Stimulated activated CD8-positive, alpha-beta memory T cell treated with anti-CD3 and anti-CD28 coated beads, Interleukin-15, amount 100 ng/mL, for 1 hour (primary cell): ENCODE measurements at regions not wholly inside any gene's neighbourhood (a gene's known extent, or its start where the extent isn't known, plus 50 kb on each side); places are given as distances from the start of the nearest gene placed in this dataset.

ENCODE experiments used
- DNase-seq: peaks from one replicate; pipeline ENCODE4 v3.0.0-alpha.2; 2020; ENCODE audit warnings: low read depth

DNA sequence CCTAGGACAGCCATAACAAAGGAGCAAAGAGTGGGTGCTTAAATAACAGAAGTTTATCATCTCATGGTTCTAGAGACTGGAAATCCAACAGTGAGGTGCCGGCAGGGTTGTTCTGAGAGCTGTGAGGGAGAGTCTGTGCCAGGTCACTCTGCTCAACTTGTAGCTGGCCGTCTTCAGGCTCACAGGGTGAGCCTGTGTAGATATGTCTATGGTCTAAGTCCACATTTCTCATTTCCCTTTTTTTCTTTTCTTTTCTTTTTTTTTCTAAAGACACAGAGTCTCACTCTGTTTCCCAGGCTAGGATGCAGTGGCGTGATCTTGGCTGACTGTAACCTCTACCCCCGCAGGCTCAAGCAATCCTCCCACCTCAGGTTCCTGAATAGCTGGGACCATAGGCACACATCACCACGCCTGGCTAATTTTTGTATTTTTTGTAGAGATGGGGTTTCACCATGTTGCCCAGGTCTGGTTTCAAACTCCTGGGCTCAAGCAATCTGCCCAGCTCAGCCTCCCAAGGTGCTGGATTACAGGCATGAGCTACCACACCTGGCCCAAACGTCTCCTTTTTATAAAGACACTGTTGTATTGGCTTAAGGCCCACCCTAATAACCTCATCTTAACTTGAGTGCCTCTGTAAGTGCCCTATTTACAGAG, 142.2 kb downstream of the SP3 start:
- no peak for DNase-seq

DNA sequence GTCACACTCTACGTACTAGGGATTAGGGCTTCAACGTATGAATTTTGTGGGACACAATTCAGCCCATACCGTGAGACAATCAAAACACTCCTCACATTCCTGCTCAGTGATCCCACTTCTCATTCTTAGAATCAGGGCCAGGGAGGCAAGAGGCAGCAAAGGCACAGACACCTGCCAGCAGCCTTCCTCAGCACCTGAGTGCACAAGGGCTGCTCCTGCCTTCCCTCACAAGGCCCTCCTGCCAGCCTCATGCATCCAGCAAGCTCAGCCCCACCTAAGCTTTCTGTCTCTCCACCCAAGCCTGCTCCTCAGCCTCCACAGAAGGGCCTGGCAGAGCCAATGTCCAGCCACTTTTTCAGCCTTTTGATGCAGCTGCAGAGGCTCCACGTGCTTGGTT, 141.6 kb downstream of the SP3 start:
- no peak for DNase-seq

DNA sequence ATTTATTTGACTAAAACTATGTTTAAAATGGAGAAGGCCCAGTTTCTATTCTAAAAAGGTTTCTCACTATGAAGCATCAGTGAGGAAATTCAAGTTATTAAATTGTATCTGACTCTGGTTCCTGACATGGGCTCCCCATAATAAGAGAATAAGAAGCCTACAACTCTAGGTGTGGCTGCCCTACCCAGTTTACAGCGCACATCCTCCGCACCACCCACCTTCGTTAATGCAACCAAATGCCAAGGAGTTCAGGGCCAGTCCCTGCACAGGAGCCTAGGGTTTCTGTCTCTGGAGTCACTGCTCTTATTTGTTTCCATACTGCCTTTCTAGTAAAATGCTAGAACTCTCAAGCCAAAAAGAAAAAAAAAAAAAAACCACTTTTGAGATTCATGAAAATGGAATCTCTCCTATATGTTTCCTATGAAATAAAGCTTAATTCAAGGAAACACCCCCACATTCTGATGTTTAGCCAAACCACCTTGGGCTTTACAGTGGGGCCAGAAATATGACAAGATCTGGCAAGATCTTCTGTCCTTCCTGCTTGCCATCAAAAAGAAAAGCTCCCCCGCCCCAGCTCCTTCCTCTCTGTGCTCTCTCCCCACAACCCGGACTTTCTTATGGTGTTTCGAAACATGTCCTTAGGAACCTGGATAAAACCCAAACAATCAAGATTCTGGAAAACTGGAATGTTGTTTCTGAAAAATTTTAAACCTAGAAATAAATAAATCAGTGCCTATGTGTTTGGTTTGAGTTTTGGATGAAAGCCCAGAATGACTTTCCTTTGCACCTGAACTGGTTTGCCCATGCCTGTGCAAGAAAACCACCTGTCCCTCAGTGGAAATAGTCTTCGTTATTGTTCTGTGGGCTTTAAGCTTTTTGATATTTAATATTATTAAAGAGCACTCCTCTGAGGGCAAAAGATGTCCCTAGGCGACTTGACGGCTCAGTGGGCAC, 136.7 kb downstream of the SP3 start:
- no peak for DNase-seq

DNA sequence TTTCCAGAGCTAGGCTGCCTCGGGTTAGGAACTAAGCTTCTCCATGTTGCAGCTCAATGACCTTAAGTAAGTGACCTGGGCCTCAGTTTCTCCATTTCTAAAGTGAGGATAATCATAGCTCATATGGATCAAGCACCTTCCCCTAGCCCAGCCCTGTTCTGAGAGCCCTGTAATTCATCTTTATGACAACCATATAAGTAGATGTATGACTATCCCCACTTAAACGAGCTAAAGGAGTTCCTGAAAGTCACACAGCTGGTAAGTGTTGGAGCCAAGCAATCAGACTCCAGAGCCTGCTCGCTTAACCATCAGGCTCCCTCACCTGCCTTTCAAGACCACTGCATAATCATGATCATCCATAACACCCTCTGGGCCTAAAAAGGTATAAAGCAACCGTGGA, 135.4 kb downstream of the SP3 start:
- no peak for DNase-seq

DNA sequence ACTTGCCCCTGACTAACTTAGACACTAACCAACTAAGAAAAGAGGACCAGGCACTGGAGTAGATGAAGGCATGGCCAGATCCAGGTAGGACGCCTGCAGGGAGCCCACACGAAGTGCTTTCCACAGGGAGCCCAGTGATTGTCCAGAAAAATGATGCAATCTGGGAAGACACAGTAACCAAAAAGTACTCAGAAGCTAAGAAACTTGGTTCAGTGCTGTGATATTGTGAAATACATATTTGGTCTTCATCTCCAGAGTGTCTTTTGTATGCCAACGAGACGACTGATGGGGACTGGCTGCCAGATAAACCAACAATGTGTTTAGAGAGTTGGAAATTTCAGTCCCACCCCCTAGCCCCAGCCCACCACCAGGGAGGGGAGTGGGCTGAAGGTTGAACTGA, 135.0 kb downstream of the SP3 start:
- DNase-seq = no peak

DNA sequence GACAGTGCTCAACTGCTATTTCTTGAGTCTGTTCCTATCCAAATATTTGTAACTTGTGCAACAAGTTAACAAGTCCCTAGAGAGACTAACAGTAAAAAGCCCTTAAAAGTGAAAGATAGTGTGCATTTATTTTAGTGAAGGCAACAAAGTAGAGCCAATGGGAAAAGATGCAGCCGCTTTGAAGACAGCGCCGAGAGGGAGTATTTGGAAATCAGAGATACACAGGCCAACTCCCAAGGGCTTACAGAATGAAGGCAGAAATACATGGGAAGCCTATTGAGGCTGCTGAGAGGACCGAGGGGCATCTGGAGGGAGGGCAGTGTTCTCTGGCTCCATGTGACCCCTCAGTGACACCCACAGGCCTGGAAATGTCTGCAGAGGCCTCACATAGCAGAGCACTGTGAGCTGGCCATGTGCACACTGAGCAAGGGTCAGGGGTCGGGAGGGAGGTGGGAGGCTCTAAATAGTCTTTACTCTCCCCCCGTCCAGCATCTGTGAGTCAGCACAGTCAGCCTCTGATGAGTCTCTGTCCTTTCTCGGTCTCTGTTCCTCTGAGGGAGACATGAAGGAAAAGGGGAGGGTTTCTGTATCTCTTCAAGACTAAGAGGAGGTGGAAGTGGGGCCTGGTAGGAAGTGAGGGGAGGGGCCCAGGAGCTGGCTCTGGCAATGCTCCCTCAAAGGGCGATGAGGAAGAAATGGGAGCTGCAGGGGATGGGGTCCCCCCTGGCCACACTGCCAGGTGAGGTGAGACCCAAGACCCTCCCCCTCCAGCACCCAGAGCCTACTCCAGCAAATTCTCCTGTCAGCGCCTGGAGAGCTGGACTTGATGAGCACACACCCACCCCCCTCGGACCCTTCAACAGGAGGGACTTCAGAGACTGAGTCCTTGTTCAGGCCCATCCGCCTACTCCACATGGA, 133.6 kb downstream of the SP3 start:
- DNase-seq = no peak

DNA sequence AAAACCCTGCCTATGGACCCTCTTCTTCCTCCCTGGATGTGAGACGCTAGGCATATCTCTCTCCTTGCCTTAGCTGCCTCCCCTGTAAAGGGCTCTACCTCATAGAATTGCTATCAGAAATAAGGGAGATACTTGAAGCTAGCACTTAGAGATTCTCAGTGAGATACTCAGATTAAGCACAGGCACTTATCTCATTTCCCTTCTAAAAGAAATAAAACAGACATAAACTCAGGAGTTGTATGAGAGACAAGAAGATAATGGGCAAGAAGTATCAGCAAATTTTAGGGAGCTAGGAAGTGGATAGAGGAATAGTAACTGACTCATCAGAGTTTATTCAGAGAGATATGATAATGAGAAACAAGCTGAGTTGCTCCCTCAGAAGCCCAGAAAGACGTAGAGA, 131.0 kb downstream of the SP3 start:
- no peak for DNase-seq

DNA sequence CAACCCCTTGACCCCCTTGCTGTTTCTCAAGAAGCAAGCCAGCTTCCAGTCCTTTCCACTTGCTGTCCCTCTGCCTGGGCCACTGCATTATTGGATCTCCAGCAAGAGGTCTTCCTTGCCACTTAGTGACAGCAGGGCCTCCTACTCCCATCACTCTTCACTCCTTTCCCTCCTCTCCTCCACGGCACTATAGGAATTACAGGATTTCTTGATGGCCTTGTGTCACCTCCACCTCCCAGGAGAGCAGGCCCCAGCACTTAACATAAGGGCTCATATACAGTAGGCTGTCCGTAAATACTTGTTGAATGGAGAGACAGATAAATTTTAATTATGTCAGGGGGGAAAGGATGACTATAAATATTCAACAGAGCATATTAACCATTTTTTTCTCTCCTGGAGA, 129.4 kb downstream of the SP3 start:
- no peak for DNase-seq

DNA sequence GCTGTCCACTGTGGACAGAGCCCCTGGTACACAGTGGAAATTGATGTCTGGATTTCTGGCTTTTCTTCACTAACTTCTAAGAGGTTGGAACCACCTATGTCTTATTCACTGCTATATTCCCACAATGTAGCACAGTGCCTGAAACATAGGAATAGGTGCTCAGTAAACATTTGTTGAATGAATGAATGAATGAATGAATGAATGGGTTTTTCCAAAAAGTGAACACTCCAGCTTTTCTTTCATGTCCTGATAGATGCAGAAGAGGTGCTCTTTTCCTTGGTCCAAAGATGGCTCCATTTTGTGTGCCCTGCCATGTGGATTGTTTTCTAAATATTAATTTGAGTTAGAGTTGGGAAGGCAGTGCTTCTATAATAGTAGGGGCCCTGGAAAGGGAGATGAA, 124.1 kb downstream of the SP3 start:
- DNase-seq = no peak

DNA sequence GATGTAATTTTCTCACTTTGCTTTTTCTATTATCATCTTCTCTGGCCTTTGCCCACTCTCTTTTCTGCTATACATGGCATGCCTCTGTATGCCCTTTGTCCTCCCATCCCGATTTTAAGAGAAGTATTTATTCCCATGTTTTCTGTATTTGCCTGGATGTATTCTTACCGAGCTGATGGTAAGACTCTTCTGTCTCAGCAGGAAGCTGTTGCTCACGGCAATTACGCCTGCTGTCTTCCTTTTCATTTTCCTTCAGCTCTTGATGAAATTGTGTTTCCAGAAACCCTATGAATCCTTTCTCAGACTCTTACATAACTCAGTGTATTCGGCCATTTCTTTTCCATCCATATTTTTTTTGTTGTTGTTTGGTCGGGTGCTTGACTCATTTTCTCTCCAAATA, 121.6 kb downstream of the SP3 start:
- DNase-seq = no peak

DNA sequence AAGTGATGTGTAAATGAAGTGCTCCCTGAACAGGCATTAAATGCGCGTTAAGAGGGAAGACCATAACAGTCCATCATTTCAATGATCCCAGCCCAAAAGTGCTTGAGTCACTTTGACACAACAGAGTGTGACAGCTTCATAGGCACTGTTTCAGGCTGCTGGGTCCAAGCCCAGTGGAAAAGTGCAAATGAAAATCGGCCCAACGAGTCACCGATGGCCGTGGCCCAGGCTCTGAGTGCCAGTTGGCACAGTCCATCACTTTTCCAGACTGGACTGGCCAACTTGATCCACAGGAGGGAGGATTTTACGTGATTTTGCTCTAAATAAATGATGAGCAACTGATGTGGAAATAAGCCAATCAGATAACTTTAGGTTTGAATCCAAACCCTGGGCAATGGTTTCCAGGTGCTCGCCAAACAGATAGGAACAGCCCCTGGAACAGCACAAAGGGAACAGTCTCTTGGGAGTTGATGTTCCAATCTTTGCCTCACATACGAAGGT, 114.0 kb downstream of the SP3 start:
- no peak for DNase-seq

DNA sequence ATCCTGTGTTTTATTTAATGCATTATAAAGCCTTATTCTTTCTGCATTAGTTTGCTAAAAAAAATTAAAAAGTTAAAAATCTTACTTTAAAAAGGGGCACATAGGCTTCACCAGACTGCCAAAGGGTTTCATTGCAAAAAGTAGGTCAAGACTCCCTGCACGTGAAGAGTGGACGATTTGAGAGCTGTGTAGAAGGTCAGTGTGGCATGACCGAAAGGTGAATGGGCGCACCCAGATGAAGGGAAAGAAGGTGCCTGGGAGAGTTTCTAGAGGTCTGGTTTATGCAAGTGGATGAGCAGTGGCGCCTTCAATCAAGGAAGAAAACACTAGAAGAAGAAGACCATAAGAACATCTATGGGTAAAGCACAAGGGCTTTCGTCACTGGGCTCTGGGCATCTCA, 111.0 kb downstream of the SP3 start:
- no peak for DNase-seq

DNA sequence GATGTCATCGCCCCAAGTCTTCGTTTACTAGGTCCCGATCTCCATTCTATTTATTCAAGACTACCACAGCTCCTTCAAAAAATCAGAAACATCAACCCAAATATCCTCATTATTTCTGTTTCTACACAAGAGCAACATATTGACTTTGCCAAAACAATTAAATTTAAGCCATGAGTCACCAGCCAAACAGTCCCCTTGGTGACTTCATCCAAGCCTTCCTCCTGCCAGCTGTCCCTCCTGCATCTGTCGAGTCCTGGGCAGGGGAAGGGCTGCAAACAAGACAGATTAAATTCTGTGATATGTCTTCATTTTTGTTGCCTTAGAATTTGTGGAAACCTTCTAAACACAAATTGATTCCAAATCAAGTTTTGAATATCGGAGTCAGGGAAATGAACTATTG, 110.3 kb downstream of the SP3 start:
- no peak for DNase-seq

DNA sequence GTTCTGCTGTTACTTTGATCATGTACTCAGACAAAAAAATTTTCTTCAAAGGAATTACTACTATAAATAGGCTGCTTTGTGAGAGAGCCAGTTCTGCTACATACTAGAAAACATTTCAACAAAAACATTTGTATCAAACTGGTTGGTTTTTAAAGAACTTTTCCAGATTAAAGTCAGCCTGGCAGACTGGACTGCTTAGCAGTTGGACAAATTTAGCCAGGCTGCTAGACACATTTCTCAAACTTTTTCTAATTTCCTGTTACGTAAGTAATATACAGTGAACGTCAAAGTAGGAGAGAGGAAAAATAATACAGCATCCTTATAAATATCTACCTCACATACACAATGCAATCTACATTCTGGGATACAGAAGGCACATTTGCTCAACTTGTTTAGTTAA, 109.5 kb downstream of the SP3 start:
- DNase-seq = no peak
